NCI-H345 treated with DMSO at 0.1 percent for 48 hours (cell line): ENCODE measurements at regions not wholly inside any gene's neighbourhood (a gene's known extent, or its start where the extent isn't known, plus 50 kb on each side); places are given as distances from the start of the nearest gene placed in this dataset.

Source experiments
- DNase-seq: peaks from one replicate; lab custom pipeline; 2025; ENCODE audit not compliant: unreplicated experiment; lab: John Stamatoyannopoulos, UW

- DNase-seq = no peak
Measured at GRCh38 chr2:128755695-128756364, 437.2 kb upstream of the HS6ST1 start.

DNA sequence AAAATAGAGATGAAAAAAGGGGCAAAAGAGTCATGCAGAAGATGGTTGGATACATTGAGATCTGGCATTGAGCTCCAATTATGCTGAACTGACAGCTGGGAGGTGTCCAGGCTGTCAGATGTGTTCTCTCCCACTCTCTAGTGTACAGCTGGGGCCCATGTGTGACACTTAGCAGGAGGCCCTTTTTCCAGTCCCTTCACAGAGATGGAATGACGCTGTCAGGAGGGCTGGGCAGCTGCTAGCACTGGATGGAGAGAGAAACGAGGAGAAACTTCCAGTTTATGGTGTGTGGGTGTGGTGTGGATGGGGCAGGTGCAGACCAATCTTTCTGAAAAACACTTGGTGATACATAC is 437.7 kb upstream of the HS6ST1 start:
- DNase-seq = no peak

- DNase-seq = no peak
Measured at GRCh38 chr2:128765811-128766210, 447.1 kb upstream of the HS6ST1 start.

DNA sequence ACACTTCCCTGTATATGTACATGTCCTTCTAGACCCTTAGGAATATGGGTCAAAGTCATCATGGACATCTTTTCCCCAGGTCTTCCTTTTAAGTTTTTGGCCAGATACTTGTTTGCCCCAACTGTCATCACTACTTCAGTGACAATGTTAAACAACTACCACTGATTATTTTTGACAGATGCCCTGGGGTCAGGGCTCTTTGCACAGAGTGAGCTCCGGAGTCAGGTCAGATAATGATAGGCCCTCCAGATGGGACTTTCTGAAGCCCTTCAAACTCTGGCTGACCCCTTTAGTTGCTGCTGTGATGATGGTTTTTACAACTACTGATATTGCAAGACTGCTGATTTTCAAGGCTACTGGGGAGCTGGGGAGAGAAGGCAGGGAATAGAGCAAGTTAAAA is 449.4 kb upstream of the HS6ST1 start:
- no peak for DNase-seq

DNA sequence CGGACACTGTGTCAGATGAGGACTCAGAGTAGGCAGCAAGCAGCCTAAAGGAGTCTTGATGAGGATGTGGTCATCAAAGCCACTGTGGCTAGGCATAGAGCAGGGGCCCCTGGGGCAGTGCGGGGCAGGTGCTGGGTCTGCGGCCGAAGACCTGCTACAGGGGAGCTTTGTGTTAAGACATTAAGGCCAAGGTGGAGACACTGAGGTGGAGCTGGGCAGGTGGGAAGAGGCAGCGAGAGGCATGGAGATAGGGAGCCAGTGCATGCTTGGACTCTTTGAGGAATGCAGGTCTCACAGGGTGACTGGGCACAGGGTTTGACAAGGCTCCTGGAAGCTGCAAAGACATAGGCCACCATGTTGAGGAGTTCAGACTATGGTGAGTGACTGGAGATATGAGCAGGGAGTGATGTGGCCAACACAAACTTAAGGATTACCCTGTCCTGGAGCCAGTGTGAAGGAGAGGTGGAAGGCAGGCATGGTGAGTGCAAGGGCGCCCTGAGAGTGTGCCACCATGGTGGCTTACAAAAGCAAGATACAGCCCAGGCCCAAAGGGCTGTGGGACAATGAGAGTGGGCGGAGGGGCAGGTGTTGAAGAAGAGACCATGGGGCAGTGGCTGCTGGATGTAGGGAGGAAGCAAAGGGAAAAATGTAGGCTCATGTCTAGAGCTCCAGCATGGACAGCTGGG is 450.9 kb upstream of the HS6ST1 start:
- DNase-seq = no peak

- DNase-seq = no peak
Measured at GRCh38 chr2:128770143-128771085, 451.7 kb upstream of the HS6ST1 start.

- no peak for DNase-seq
Measured at GRCh38 chr2:128771401-128771800, 452.7 kb upstream of the HS6ST1 start.

GRCh38 chr2:128772671-128773070 is 454.0 kb upstream of the HS6ST1 start:
- no peak for DNase-seq

GRCh38 chr2:128773641-128774319 is 455.1 kb upstream of the HS6ST1 start:
- DNase-seq = no peak

DNA sequence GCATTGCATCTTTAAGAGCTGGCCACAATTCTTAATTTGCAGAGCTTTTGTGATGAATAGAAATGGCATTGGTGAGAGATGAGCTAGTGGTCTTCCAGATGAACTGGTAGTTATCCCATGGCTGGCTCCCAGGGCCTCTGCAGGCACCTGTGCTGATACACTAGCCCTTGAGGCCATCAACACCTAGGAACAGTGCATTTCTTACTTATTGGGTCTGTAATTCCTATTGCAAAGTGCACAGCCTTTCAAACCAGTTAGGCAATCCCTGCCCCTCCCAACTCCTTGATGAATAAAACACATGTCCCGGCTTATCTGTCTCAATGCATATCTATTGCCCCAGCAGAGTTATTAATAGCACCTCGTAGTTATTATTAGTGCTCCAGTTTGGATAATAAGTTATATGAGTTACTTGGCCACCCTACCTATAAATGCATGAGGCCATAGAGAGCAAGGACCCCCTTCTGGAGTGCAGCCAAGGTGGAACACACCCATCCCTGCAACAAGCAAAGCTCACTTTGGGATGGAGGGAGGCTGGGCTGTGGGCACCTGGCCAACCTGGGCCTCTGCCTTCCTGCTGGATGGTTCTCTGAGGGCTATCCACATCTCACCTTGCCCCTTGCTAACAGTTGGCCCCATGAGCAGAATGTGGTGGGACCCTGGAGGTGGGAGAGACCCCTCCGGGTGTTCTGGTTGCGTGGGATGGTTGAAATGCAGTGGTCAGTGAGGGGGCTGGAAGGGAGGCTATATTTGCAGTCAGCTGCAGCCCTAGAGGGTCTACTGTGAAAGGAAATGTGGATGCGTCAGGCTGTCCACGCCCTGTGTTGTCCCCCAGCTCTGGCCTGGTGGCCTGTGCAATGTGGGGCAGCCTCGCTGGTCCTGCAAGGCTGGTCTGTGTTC is 455.9 kb upstream of the HS6ST1 start:
- DNase-seq = no peak

- DNase-seq = no peak
Measured at GRCh38 chr2:128775217-128775913, 456.7 kb upstream of the HS6ST1 start.

DNA sequence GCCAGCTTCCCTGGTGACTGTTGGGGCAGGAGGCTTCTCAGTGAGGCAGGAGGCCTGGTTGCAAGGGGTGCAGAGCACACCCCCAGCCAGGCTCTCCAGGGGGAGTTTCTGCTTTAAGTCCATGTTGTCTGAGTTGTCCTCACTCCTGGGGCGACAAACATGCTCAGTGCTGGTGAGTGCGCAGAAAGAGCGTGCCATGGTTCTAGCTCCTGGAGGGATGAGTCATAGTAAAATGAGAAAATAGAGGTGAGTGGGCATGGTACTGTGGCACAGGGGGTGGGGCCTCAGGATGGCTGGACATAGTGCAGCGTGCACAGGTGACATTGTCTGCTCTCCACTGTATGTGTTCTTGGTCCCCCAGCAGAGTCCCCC is 457.2 kb upstream of the HS6ST1 start:
- no peak for DNase-seq

- no peak for DNase-seq
Measured at GRCh38 chr2:128776461-128777195, 458.0 kb upstream of the HS6ST1 start.

- no peak for DNase-seq
Measured at GRCh38 chr2:128777196-128778035, 458.7 kb upstream of the HS6ST1 start.

DNA sequence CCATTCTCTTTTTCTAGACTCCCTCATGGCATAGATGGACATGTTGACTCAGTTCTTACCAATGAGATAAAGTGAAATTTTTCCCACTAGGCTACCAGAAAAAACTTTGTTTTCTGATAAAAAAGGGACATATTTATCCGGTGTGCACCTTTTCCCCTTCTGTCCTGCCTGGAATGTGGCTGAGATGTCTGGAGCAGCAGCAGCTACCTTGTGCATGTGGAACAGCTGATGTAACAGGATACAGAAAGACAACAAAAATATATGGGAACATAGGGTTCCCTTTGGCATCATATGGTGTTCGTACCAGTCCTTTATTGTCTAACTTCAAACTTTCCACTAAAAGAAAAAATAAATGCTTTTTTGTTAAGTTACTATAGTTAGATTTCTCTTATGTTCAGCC is 460.2 kb upstream of the HS6ST1 start:
- DNase-seq = no peak

- DNase-seq = no peak
Measured at GRCh38 chr2:128779301-128780095, 460.8 kb upstream of the HS6ST1 start.

- no peak for DNase-seq
Measured at GRCh38 chr2:128780434-128781080, 461.9 kb upstream of the HS6ST1 start.
